ENCODE measurements at regions not wholly inside any gene's neighbourhood (a gene's known extent, or its start where the extent isn't known, plus 50 kb on each side); places are given as distances from the start of the nearest gene placed in this dataset.

DNA sequence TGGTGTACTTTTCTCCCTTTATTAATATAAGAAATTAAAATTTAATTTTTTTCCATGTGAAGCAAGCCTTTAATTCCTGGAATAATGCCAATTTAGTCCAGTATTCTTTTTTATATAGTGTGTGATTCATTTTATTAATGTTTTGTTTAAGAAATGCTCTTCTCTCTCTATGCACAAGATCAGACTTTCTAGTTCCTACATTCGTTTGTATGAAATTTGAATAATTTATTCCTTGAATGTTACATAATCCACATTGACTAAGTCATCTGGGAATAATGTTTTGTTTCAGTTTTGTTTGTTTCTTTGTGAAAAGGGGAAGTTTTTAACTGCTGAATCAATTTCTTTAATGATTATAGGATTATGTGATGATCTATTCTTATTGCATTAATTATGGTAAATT, 181.4 kb upstream of the ID4 start:
- TF ChIP-seq CREB1 (IDR thresholded peaks at IDR 0.05; ENCODE audit: low read depth) (no peak), RAD21 (IDR thresholded peaks at IDR 0.05; ENCODE audit: low read depth) (no peak), FOXM1 (IDR thresholded peaks at IDR 0.05; ENCODE audit: borderline replicate concordance, low read depth) (no peak), EGR1 (IDR thresholded peaks at IDR 0.05) (no peak), TEAD4 (IDR thresholded peaks at IDR 0.05) (no peak), TCF12 (IDR thresholded peaks at IDR 0.05; ENCODE audit: low read depth) (no peak), CEBPB (IDR thresholded peaks at IDR 0.05) (no peak), NFIC (IDR thresholded peaks at IDR 0.05) (no peak), TAF1 (IDR thresholded peaks at IDR 0.05; ENCODE audit: low read depth) (no peak), EP300 (IDR thresholded peaks at IDR 0.05; ENCODE audit: borderline replicate concordance) (no peak), YY1 (IDR thresholded peaks at IDR 0.05; ENCODE audit: low read depth) (no peak), ZBTB7A (IDR thresholded peaks at IDR 0.05; ENCODE audit: low read depth) (no peak)
- TF ChIP-seq, protein P1, sequence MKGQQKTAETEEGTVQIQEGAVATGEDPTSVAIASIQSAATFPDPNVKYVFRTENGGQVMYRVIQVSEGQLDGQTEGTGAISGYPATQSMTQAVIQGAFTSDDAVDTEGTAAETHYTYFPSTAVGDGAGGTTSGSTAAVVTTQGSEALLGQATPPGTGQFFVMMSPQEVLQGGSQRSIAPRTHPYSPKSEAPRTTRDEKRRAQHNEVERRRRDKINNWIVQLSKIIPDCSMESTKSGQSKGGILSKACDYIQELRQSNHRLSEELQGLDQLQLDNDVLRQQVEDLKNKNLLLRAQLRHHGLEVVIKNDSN (IDR thresholded peaks at IDR 0.05) = no peak
- TF ChIP-seq, protein P2, sequence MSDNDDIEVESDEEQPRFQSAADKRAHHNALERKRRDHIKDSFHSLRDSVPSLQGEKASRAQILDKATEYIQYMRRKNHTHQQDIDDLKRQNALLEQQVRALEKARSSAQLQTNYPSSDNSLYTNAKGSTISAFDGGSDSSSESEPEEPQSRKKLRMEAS (IDR thresholded peaks at IDR 0.05) = no peak
- TF ChIP-seq, protein P3, sequence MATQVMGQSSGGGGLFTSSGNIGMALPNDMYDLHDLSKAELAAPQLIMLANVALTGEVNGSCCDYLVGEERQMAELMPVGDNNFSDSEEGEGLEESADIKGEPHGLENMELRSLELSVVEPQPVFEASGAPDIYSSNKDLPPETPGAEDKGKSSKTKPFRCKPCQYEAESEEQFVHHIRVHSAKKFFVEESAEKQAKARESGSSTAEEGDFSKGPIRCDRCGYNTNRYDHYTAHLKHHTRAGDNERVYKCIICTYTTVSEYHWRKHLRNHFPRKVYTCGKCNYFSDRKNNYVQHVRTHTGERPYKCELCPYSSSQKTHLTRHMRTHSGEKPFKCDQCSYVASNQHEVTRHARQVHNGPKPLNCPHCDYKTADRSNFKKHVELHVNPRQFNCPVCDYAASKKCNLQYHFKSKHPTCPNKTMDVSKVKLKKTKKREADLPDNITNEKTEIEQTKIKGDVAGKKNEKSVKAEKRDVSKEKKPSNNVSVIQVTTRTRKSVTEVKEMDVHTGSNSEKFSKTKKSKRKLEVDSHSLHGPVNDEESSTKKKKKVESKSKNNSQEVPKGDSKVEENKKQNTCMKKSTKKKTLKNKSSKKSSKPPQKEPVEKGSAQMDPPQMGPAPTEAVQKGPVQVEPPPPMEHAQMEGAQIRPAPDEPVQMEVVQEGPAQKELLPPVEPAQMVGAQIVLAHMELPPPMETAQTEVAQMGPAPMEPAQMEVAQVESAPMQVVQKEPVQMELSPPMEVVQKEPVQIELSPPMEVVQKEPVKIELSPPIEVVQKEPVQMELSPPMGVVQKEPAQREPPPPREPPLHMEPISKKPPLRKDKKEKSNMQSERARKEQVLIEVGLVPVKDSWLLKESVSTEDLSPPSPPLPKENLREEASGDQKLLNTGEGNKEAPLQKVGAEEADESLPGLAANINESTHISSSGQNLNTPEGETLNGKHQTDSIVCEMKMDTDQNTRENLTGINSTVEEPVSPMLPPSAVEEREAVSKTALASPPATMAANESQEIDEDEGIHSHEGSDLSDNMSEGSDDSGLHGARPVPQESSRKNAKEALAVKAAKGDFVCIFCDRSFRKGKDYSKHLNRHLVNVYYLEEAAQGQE (IDR thresholded peaks at IDR 0.05; ENCODE audit: low read depth) = no peak

DNA sequence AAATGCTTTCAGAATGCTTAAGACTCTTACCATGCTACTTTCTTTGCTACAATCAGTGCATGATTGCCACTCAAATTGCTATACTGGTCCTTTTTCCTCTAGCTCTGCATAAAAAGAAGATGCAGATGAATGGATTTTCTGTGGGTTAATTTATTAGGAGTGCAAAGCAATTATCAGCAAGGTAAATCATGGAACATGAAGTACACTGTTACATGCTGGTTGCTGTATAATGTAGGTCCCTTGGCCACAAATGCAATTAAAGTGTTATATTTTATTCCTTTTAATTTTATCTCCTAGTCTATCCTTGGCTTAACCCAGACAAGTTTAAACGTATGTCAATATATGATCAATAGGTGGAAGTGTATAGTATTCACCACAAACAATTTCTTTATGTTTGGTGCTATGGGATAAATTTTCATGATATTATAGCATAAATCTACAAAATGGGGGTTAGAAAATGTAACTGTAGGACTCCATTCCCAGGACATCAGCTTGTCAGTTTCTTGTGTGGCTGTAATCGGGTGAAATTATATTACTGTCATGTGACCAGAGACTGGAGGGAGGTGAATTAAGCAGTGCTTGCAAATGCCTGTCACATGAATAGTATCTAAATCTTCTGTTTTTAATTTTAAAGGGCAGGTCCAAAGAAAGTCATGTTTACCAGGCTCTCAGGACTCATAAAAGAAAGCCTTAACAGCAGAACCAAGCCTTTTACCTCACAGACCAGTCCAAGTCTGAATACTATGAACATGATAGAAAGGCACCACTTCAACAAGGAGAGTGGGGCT, 176.9 kb upstream of the ID4 start:
- no peak for TF ChIP-seq RAD21 (IDR thresholded peaks at IDR 0.05; ENCODE audit: low read depth)
- no peak for TF ChIP-seq NFIC (IDR thresholded peaks at IDR 0.05)
- no peak for TF ChIP-seq EGR1 (IDR thresholded peaks at IDR 0.05)
- no peak for TF ChIP-seq YY1 (IDR thresholded peaks at IDR 0.05; ENCODE audit: low read depth)
- TF ChIP-seq EP300 (IDR thresholded peaks at IDR 0.05; ENCODE audit: borderline replicate concordance) = no peak
- TF ChIP-seq, protein P2 (IDR thresholded peaks at IDR 0.05) = no peak
- no peak for TF ChIP-seq CEBPB (IDR thresholded peaks at IDR 0.05)

DNA sequence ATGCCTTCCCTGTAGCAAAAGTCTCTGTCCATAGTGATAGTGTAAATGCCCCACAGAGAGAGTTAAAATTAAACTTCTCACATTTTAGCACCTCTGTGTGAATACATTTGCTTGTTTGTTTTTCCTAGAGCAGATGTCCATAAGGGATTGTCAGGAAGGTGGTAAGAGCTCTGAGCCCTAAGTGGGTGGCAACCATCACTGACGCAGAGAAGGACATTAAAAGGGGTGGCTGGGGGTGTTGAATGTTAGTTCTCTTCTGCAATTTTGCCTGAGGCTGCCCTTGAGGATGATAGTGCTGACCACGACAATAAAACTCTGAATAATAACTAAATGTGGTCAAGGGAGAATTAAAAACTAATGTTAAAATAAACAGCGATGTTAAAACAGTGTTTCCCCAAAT, 174.3 kb upstream of the ID4 start:
- TF ChIP-seq CREB1 (IDR thresholded peaks at IDR 0.05; ENCODE audit: low read depth) (no peak), FOXM1 (IDR thresholded peaks at IDR 0.05; ENCODE audit: borderline replicate concordance, low read depth) (no peak), RAD21 (IDR thresholded peaks at IDR 0.05; ENCODE audit: low read depth) (no peak), CEBPB (IDR thresholded peaks at IDR 0.05) (no peak), TCF12 (IDR thresholded peaks at IDR 0.05; ENCODE audit: low read depth) (no peak), TAF1 (IDR thresholded peaks at IDR 0.05; ENCODE audit: low read depth) (no peak), NFIC (IDR thresholded peaks at IDR 0.05) (no peak), TEAD4 (IDR thresholded peaks at IDR 0.05) (no peak), ZBTB7A (IDR thresholded peaks at IDR 0.05; ENCODE audit: low read depth) (no peak)
- TF ChIP-seq, protein P2 (IDR thresholded peaks at IDR 0.05) = no peak

DNA sequence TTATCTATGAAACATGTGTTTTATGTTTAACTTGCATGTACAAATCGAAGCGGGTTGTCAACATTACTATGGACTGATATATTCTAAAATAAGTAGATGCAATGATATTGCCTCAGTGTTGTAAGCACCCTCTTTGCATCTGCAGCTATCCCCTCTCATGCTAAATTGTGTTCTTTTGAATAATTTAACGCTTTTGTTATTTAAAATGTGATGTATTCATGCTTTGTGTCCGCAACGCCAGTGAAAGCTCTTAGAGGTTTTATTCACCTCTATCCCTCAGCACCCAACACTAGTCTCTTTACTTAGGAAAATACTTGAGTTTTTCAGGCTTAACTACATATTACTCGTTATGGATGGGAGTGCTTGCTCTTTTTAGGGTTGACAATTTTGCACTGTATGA, 173.7 kb upstream of the ID4 start:
- no peak for TF ChIP-seq TEAD4 (IDR thresholded peaks at IDR 0.05)
- TF ChIP-seq TAF1 (IDR thresholded peaks at IDR 0.05; ENCODE audit: low read depth) = no peak
- TF ChIP-seq EGR1 (IDR thresholded peaks at IDR 0.05) = no peak
- no peak for TF ChIP-seq CEBPB (IDR thresholded peaks at IDR 0.05)
- TF ChIP-seq CREB1 (IDR thresholded peaks at IDR 0.05; ENCODE audit: low read depth) = no peak
- TF ChIP-seq, protein P2 (IDR thresholded peaks at IDR 0.05) = no peak
- no peak for TF ChIP-seq RAD21 (IDR thresholded peaks at IDR 0.05; ENCODE audit: low read depth)
- no peak for TF ChIP-seq YY1 (IDR thresholded peaks at IDR 0.05; ENCODE audit: low read depth)
- no peak for TF ChIP-seq NFIC (IDR thresholded peaks at IDR 0.05)
- TF ChIP-seq, protein P3 (IDR thresholded peaks at IDR 0.05; ENCODE audit: low read depth) = no peak
- TF ChIP-seq, protein P1 (IDR thresholded peaks at IDR 0.05) = no peak
- no peak for TF ChIP-seq EP300 (IDR thresholded peaks at IDR 0.05; ENCODE audit: borderline replicate concordance)
- no peak for TF ChIP-seq ZBTB7A (IDR thresholded peaks at IDR 0.05; ENCODE audit: low read depth)
- no peak for TF ChIP-seq FOXM1 (IDR thresholded peaks at IDR 0.05; ENCODE audit: borderline replicate concordance, low read depth)
- TF ChIP-seq TCF12 (IDR thresholded peaks at IDR 0.05; ENCODE audit: low read depth) = no peak

DNA sequence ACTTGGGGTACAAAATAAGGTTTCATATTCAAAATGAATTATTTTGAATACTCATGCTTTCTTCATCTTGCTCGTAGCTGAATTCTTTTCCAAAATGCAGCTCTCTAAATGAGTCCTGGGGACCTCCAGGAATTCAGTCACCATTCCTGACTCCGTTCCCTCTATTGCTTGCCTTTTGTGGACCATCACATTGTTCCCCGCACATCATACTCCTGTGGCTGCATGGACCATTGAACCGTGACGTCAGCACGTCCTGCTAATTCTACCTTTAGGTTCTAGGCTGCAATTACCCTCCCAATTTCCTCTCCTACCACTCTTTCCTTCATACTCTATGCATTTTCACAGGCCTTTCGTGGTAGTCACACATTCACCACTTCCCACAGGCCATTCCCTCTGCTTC, 173.1 kb upstream of the ID4 start:
- TF ChIP-seq RAD21 (IDR thresholded peaks at IDR 0.05; ENCODE audit: low read depth) = no peak
- TF ChIP-seq, protein P3 (IDR thresholded peaks at IDR 0.05; ENCODE audit: low read depth) = no peak
- TF ChIP-seq TCF12 (IDR thresholded peaks at IDR 0.05; ENCODE audit: low read depth) = no peak
- TF ChIP-seq, protein P1 (IDR thresholded peaks at IDR 0.05) = no peak
- no peak for TF ChIP-seq EP300 (IDR thresholded peaks at IDR 0.05; ENCODE audit: borderline replicate concordance)
- TF ChIP-seq CREB1 (IDR thresholded peaks at IDR 0.05; ENCODE audit: low read depth) = no peak
- no peak for TF ChIP-seq TEAD4 (IDR thresholded peaks at IDR 0.05)
- no peak for TF ChIP-seq YY1 (IDR thresholded peaks at IDR 0.05; ENCODE audit: low read depth)
- no peak for TF ChIP-seq CEBPB (IDR thresholded peaks at IDR 0.05)
